ENCODE measurements at regions not wholly inside any gene's neighbourhood (a gene's known extent, or its start where the extent isn't known, plus 50 kb on each side); places are given as distances from the start of the nearest gene placed in this dataset.

DNA sequence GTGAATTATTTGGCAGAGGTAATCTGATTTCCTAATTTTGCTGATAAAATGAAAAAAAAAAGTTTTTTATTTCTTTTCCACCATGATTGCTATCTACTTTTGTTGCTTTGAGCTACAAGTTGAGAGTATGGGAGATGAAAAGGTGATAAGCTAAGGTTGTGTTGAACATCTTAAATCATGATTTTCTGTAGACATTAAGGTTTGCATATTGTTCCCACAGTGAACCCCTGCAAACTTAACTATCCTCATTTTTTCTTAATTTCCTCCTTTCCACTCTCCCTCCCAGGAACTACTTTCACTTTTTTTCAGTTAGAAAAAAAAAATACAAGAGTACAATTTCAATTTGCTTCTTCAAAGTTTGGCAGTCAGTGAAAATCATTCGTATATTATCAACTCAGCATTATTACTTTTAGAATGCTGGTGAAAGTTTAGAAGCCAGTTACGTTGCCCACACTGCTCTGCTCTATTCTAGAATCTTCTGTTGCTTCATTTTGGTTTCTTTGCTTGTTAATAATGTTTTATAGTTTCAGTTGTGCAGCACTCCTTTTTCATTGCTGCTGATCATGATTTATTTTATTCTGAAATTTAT lies 673.8 kb upstream of the CITED2 start:
- TF ChIP-seq CTCF (IDR thresholded peaks at IDR 0.05; ENCODE audit: low read depth, low read length) (no peak), POLR2A (IDR thresholded peaks at IDR 0.05; ENCODE audit: extremely low read depth, insufficient read length) (no peak)
